ENCODE measurements at regions not wholly inside any gene's neighbourhood (a gene's known extent, or its start where the extent isn't known, plus 50 kb on each side); places are given as distances from the start of the nearest gene placed in this dataset.
"Not testable (repeated sequence)": the region's sequence is repeated elsewhere in the genome, so short reads cannot be mapped to it uniquely, and the experiment has no call there.

GRCh38 chr13:79880818-79881217 is 399.9 kb downstream of the NDFIP2 start:
- DNase-seq (ENCODE audit: low read depth in 3 of 3): no peak

- no peak for DNase-seq (ENCODE audit: low read depth in 3 of 3)
Measured at GRCh38 chr13:79874396-79875360, 393.7 kb downstream of the NDFIP2 start.

GRCh38 chr13:79871594-79871993 is 390.6 kb downstream of the NDFIP2 start:
- DNase-seq (ENCODE audit: low read depth in 3 of 3): no peak

- DNase-seq (ENCODE audit: low read depth in 3 of 3): no peak
Measured at GRCh38 chr13:79870766-79871165, 389.8 kb downstream of the NDFIP2 start.

- no peak for DNase-seq (ENCODE audit: low read depth in 3 of 3)
Measured at GRCh38 chr13:79870123-79870522, 389.2 kb downstream of the NDFIP2 start.

- no peak for DNase-seq (ENCODE audit: low read depth in 3 of 3)
Measured at GRCh38 chr13:79869326-79869725, 388.4 kb downstream of the NDFIP2 start.

GRCh38 chr13:79867254-79867653 is 386.3 kb downstream of the NDFIP2 start:
- DNase-seq (ENCODE audit: low read depth in 3 of 3): no peak

- DNase-seq (ENCODE audit: low read depth in 3 of 3): no peak
Measured at GRCh38 chr13:79866436-79866835, 385.5 kb downstream of the NDFIP2 start.

GRCh38 chr13:79862515-79862914 is 381.6 kb downstream of the NDFIP2 start:
- DNase-seq (ENCODE audit: low read depth in 3 of 3): no peak

GRCh38 chr13:79861731-79862130 is 380.8 kb downstream of the NDFIP2 start:
- DNase-seq (ENCODE audit: low read depth in 3 of 3): no peak

- no peak for DNase-seq (ENCODE audit: low read depth in 3 of 3)
Measured at GRCh38 chr13:79860791-79861190, 379.8 kb downstream of the NDFIP2 start.

- no peak for DNase-seq (ENCODE audit: low read depth in 3 of 3)
Measured at GRCh38 chr13:79859756-79860155, 378.8 kb downstream of the NDFIP2 start.

- DNase-seq (ENCODE audit: low read depth in 3 of 3): no peak
Measured at GRCh38 chr13:79853251-79853650, 372.3 kb downstream of the NDFIP2 start.

GRCh38 chr13:79851318-79851717 is 370.4 kb downstream of the NDFIP2 start:
- no peak for DNase-seq (ENCODE audit: low read depth in 3 of 3)

GRCh38 chr13:79847882-79848592 is 367.1 kb downstream of the NDFIP2 start:
- no peak for DNase-seq (ENCODE audit: low read depth in 3 of 3)

- DNase-seq (ENCODE audit: low read depth in 3 of 3): no peak
Measured at GRCh38 chr13:79846386-79846785, 365.4 kb downstream of the NDFIP2 start.

- no peak for DNase-seq (ENCODE audit: low read depth in 3 of 3)
Measured at GRCh38 chr13:79837741-79838450, 356.9 kb downstream of the NDFIP2 start.

GRCh38 chr13:79836121-79836520 is 355.2 kb downstream of the NDFIP2 start:
- not testable (repeated sequence) for DNase-seq (ENCODE audit: low read depth in 3 of 3)

- DNase-seq (ENCODE audit: low read depth in 3 of 3): no peak
Measured at GRCh38 chr13:79834876-79835275, 353.9 kb downstream of the NDFIP2 start.

- DNase-seq (ENCODE audit: low read depth in 3 of 3): no peak
Measured at GRCh38 chr13:79833991-79834390, 353.0 kb downstream of the NDFIP2 start.

GRCh38 chr13:79831556-79831955 is 350.6 kb downstream of the NDFIP2 start:
- DNase-seq (ENCODE audit: low read depth in 3 of 3): no peak

GRCh38 chr13:79830945-79831344 is 350.0 kb downstream of the NDFIP2 start:
- DNase-seq (ENCODE audit: low read depth in 3 of 3): no peak
